Motor neuron (in vitro differentiated cells): ENCODE measurements at regions not wholly inside any gene's neighbourhood (a gene's known extent, or its start where the extent isn't known, plus 50 kb on each side); places are given as distances from the start of the nearest gene placed in this dataset.
A peak's percentile ranks its signal among the peaks of the same experiment; 100 is the strongest.
"Not testable (repeated sequence)": the region's sequence is repeated elsewhere in the genome, so short reads cannot be mapped to it uniquely, and the experiment has no call there.

Source experiments
- ATAC-seq, 8 experiments: fragments of 200-7000 bp; cut with Tn5 transposase; replicated peaks in 6 of 8; 2 replicates each; pipeline ENCODE4 v1.8.0; 2021; ENCODE audit warnings: mild to moderate bottlenecking in 8 of 8, moderate library complexity in 8 of 8
- H3K27ac ChIP-seq, 2 donors: fragments of 250-450 bp; sonication (Bioruptor Pico); 2 replicates each; pipeline ENCODE4 v1.9.0; 2021; ENCODE audit warnings: antibody characterized with exemption in 2 of 2, mild to moderate bottlenecking in 2 of 2, moderate library complexity in 1 of 2
- H3K4me1 ChIP-seq, 2 donors: fragments of 250-450 bp; sonication (Bioruptor Pico); replicated peaks in 1 of 2; 2 replicates each; pipeline ENCODE4 v1.6.1; 2021; ENCODE audit warnings: antibody characterized with exemption in 2 of 2, mild to moderate bottlenecking in 2 of 2, moderate library complexity in 1 of 2
- H3K4me3 ChIP-seq, 5 donors: fragments of 250-450 bp; sonication (Bioruptor Pico); 2 replicates each; pipeline ENCODE4 v1.9.0; 2021; ENCODE audit warnings: antibody characterized with exemption in 5 of 5, mild to moderate bottlenecking in 5 of 5, moderate library complexity in 4 of 5
- WGBS, 10 experiments: fragments of 450-650 bp; shearing (Covaris generic); methylation state at CpG; one replicate each; pipeline ENCODE4 v1.0.0; 2022; 5-methylcytosine and 5-hydroxymethylcytosine counted together
- in situ Hi-C, 9 experiments: fragments of 400-800 bp; cut with MboI; loops; one replicate each; pipeline ENCODE4 v1.15.0; 2021; ENCODE audit warnings: low sequenced_read_pairs in 9 of 9, low pct_unique_long_range_greater_than_20kb in 2 of 9; ENCODE audit not compliant: unreplicated experiment in 9 of 9

- 0% methylated on average over 1 of the region's 2 CpGs; no CpG with 5 or more reads in 9 of the 10 experiments for WGBS, 10 experiments
- H3K4me3 ChIP-seq, in situ Hi-C loops, ATAC-seq, H3K4me1 ChIP-seq, H3K27ac ChIP-seq: not testable (repeated sequence)
Measured at GRCh38 chr7:106498005-106498404, 163.0 kb downstream of the CCDC71L start.

GRCh38 chr7:106493041-106493731 lies 167.8 kb downstream of the CCDC71L start:
- in situ Hi-C loops = no loop called here
- Histone ChIP-seq H3K27ac (no peak overlapping the region), H3K4me3 (no peak overlapping the region), H3K4me1 (no peaks in the 10 kb centered on the region)
- 0 to 100% (median 70%) methylated on average over 1 to 4 of the region's 9 CpGs; no CpG with 5 or more reads in 2 of the 10 experiments for WGBS, 10 experiments
- ATAC-seq = no peak

- Histone ChIP-seq H3K4me3 (no peak overlapping the region), H3K27ac (no peak overlapping the region), H3K4me1 (peaks cover 0 to 10% of the 10 kb centered on the region in 2 donors)
- no peak for ATAC-seq
- in situ Hi-C loops = no loop called here
- 0 to 100% (median 68%) methylated on average over 1 to 5 of the region's 5 CpGs for WGBS, 10 experiments
Measured at GRCh38 chr7:106488465-106488864, 172.5 kb downstream of the CCDC71L start.

- ATAC-seq = no peak
- in situ Hi-C loops = no loop called here
- H3K4me1 ChIP-seq = peaks cover 0 to 10% of the 10 kb centered on the region in 2 donors
- no peak overlapping the region for H3K27ac ChIP-seq
- H3K4me3 ChIP-seq = no peak overlapping the region
Measured at GRCh38 chr7:106487892-106488291, 173.1 kb downstream of the CCDC71L start.

- ATAC-seq = no peak
- Histone ChIP-seq H3K27ac (no peak overlapping the region), H3K4me3 (no peak overlapping the region), H3K4me1 (peaks cover 0 to 10% of the 10 kb centered on the region in 2 donors)
- 15 to 81% (median 48%) methylated on average over 1 to 3 of the region's 3 CpGs; no CpG with 5 or more reads in 1 of the 10 experiments for WGBS, 10 experiments
- in situ Hi-C loops = no loop called here
Measured at GRCh38 chr7:106486331-106486730, 174.6 kb downstream of the CCDC71L start.

GRCh38 chr7:106485919-106486318 lies 175.0 kb downstream of the CCDC71L start:
- H3K27ac ChIP-seq = no peak overlapping the region
- in situ Hi-C loops = no loop called here

GRCh38 chr7:106485031-106485551 lies 175.9 kb downstream of the CCDC71L start:
- ATAC-seq = peak; percentile 47 to 94 (median 88)
- in situ Hi-C loops = no loop called here
- Histone ChIP-seq H3K4me3 (no peak overlapping the region), H3K4me1 (peaks cover 0 to 10% of the 10 kb centered on the region in 2 donors), H3K27ac (no peak overlapping the region)
- WGBS, 10 experiments = 0 to 83% (median 80%) methylated on average over 1 of the region's 1 CpG; no CpG with 5 or more reads in 7 of the 10 experiments

More at GRCh38 chr7:106485919-106486318, 175.0 kb downstream of the CCDC71L start:
- Histone ChIP-seq H3K4me3 (no peak overlapping the region), H3K4me1 (peaks cover 0 to 10% of the 10 kb centered on the region in 2 donors)
- 7 to 86% (median 80%) methylated on average over 1 of the region's 1 CpG; no CpG with 5 or more reads in 3 of the 10 experiments for WGBS, 10 experiments
- no peak for ATAC-seq

- WGBS, 10 experiments = 0 to 86% (median 29%) methylated on average over 1 of the region's 1 CpG; no CpG with 5 or more reads in 3 of the 10 experiments
- Histone ChIP-seq H3K4me1 (peaks cover 0 to 10% of the 10 kb centered on the region in 2 donors), H3K27ac (no peak overlapping the region), H3K4me3 (no peak overlapping the region)
- in situ Hi-C loops = no loop called here
- peak in 7 of 8 experiments; percentile 31 to 64 (median 44) for ATAC-seq
Measured at GRCh38 chr7:106484562-106484961, 176.4 kb downstream of the CCDC71L start.

- no peak for ATAC-seq
- H3K27ac ChIP-seq = no peak overlapping the region
- in situ Hi-C loops = no loop called here
- H3K4me3 ChIP-seq = no peak overlapping the region
- 74 to 100% (median 85%) methylated on average over 2 to 4 of the region's 4 CpGs; no CpG with 5 or more reads in 4 of the 10 experiments for WGBS, 10 experiments
- peaks cover 0 to 10% of the 10 kb centered on the region in 2 donors for H3K4me1 ChIP-seq
Measured at GRCh38 chr7:106482091-106482490, 178.9 kb downstream of the CCDC71L start.

- ATAC-seq = peak in 1 of 8 experiments; percentile 6
- Histone ChIP-seq H3K27ac (no peak overlapping the region), H3K4me3 (no peak overlapping the region), H3K4me1 (peaks cover 0 to 10% of the 10 kb centered on the region in 2 donors)
- in situ Hi-C loops = no loop called here
- 40 to 100% (median 60%) methylated on average over 1 to 3 of the region's 3 CpGs; no CpG with 5 or more reads in 3 of the 10 experiments for WGBS, 10 experiments
Measured at GRCh38 chr7:106480616-106481031, 180.3 kb downstream of the CCDC71L start.

GRCh38 chr7:106480161-106480579 lies 180.8 kb downstream of the CCDC71L start:
- H3K4me1 ChIP-seq = peaks cover 0 to 9% of the 10 kb centered on the region in 2 donors
- no peak overlapping the region for H3K4me3 ChIP-seq
- WGBS, 10 experiments = 78 to 100% (median 100%) methylated on average over 1 of the region's 1 CpG; no CpG with 5 or more reads in 3 of the 10 experiments
- in situ Hi-C loops = no loop called here
- H3K27ac ChIP-seq = no peak overlapping the region
- no peak for ATAC-seq

GRCh38 chr7:106476751-106477150 lies 184.2 kb downstream of the CCDC71L start:
- no peak overlapping the region for H3K27ac ChIP-seq
- no peak for ATAC-seq
- H3K4me3 ChIP-seq = no peak overlapping the region
- no peaks in the 10 kb centered on the region for H3K4me1 ChIP-seq
- in situ Hi-C loops = no loop called here
- 50 to 100% (median 84%) methylated on average over 1 to 2 of the region's 2 CpGs; no CpG with 5 or more reads in 4 of the 10 experiments for WGBS, 10 experiments

GRCh38 chr7:106472741-106473140 lies 188.0 kb upstream of the NAMPT start:
- H3K27ac ChIP-seq = no peak overlapping the region
- no peak overlapping the region for H3K4me3 ChIP-seq
- 13 to 76% (median 56%) methylated on average over 3 of the region's 3 CpGs for WGBS, 10 experiments
- no peaks in the 10 kb centered on the region for H3K4me1 ChIP-seq
- peak in 2 of 8 experiments; percentile 55 to 78 for ATAC-seq
- in situ Hi-C loops = loop anchor here in 6 of 9 experiments (25.0 kb wide), 2 partner anchors 185 to 285 kb away; partner anchors contain the start of gene NAMPT (in 1 of the 6)
